ENCODE measurements at regions not wholly inside any gene's neighbourhood (a gene's known extent, or its start where the extent isn't known, plus 50 kb on each side); places are given as distances from the start of the nearest gene placed in this dataset.

- intact Hi-C loops (cut with DNase I), result no loop called here
- no peak overlapping the region for H3K27ac ChIP-seq
- ATAC-seq, result no peak
- no peaks in the 10 kb centered on the region for H3K4me1 ChIP-seq
- no peaks in the 10 kb centered on the region for H3K9me3 ChIP-seq
- no peak for TF ChIP-seq CTCF (IDR thresholded peaks at IDR 0.05)
- no peaks in the 10 kb centered on the region for H3K36me3 ChIP-seq
- no peak overlapping the region for H3K4me3 ChIP-seq
- no peaks in the 10 kb centered on the region for H3K27me3 ChIP-seq
- no peak for DNase-seq
Observed at GRCh38 chr1:98345417-98345816, 316.1 kb upstream of the SNX7 start.

GRCh38 chr1:98344731-98345130 lies 316.8 kb upstream of the SNX7 start:
- no peak for ATAC-seq
- intact Hi-C loops (cut with DNase I), result no loop called here

GRCh38 chr1:98342566-98342965 lies 319.0 kb upstream of the SNX7 start:
- no peak for ATAC-seq
- Histone ChIP-seq H3K4me1 (no peaks in the 10 kb centered on the region), H3K36me3 (no peaks in the 10 kb centered on the region), H3K27me3 (no peaks in the 10 kb centered on the region), H3K27ac (no peak overlapping the region), H3K4me3 (no peak overlapping the region), H3K9me3 (no peaks in the 10 kb centered on the region)
- no peak for TF ChIP-seq CTCF (IDR thresholded peaks at IDR 0.05)
- DNase-seq, result no peak
- intact Hi-C loops (cut with DNase I), result no loop called here

More at GRCh38 chr1:98344731-98345130, 316.8 kb upstream of the SNX7 start:
- H3K4me3 ChIP-seq, result no peak overlapping the region
- no peaks in the 10 kb centered on the region for H3K4me1 ChIP-seq
- no peak overlapping the region for H3K27ac ChIP-seq
- no peaks in the 10 kb centered on the region for H3K9me3 ChIP-seq
- TF ChIP-seq CTCF (IDR thresholded peaks at IDR 0.05), result no peak
- no peaks in the 10 kb centered on the region for H3K36me3 ChIP-seq
- no peaks in the 10 kb centered on the region for H3K27me3 ChIP-seq
- DNase-seq, result no peak

DNA sequence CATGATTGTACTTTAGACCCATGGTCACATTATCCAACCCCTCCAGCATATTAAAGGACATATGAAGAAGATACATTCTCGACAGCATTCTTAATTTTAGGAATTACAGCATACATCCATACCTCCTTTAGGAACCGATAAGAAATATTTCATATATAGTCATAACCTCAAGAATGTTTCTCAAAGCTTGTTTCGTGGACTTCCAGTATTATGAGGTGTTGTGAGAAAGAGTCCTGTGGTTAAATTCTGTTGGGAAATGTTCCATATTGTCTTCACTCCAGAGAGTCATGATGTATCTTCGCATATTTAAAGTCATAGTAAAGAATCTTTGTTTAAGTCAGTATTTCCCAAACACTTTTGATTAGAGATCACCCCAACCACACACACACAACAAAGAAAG lies 321.0 kb upstream of the SNX7 start:
- H3K36me3 ChIP-seq, result no peaks in the 10 kb centered on the region
- H3K27me3 ChIP-seq, result no peaks in the 10 kb centered on the region
- DNase-seq, result no peak
- ATAC-seq, result no peak
- H3K4me1 ChIP-seq, result no peaks in the 10 kb centered on the region
- TF ChIP-seq CTCF (IDR thresholded peaks at IDR 0.05), result no peak
- H3K4me3 ChIP-seq, result no peak overlapping the region
- intact Hi-C loops (cut with DNase I), result no loop called here
- H3K27ac ChIP-seq, result no peak overlapping the region
- H3K9me3 ChIP-seq, result no peaks in the 10 kb centered on the region

DNA sequence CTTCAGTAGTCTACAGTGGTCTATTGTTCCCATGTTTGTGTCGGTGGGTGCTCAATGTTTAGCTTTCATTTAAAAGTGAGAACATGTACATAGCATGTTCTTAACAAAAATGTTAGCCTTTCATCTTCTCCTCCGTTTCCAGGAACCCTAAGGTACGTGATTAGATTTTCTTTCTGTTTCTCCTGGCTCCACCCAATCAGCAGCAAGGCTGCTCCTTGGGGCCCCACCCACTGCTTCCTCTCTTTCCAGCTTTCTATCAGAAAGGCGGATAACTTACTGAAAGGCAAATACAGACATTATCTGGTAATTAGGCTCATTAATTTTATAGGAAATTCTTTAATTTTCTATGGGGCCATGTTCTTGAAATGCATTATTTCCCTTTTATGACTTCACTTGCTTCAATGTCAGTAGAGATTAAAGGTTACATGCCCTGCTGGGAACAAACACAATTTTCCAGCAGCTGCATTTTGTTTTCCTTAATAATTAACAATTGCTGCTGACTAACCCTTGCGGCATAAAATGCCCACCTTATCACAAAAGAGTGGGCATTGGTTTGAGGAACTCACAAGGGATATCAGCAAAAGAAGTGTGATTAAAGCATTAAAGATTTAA lies 324.9 kb upstream of the SNX7 start:
- intact Hi-C loops (cut with DNase I), result no loop called here
- Histone ChIP-seq H3K36me3 (no peaks in the 10 kb centered on the region), H3K27ac (no peak overlapping the region), H3K9me3 (no peaks in the 10 kb centered on the region), H3K27me3 (no peaks in the 10 kb centered on the region), H3K4me1 (no peaks in the 10 kb centered on the region), H3K4me3 (no peak overlapping the region)
- DNase-seq (no peak), ATAC-seq (no peak)
- no peak for TF ChIP-seq CTCF (IDR thresholded peaks at IDR 0.05)

DNA sequence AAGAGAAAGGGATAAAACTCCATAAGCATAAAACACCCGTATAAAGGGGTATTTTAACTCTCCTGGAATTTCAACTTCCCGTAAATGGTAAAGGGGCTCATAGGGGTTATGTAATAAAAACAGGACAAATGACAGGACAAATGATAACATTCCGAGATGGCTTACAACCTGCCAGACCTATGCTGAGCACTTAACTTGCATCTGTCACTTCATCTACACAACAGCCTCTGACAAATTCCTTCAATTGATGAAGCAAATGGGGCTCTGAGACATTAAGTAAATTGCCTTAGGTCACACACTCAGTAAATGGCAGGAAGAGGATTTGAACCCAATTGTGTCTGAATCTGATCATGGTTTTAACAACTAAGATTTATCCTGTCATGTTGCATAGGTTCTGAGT lies 327.6 kb upstream of the SNX7 start:
- no peak for DNase-seq
- no peak for ATAC-seq
- Histone ChIP-seq H3K36me3 (no peaks in the 10 kb centered on the region), H3K27ac (no peak overlapping the region), H3K4me1 (no peaks in the 10 kb centered on the region), H3K27me3 (no peaks in the 10 kb centered on the region), H3K4me3 (no peak overlapping the region), H3K9me3 (no peaks in the 10 kb centered on the region)
- TF ChIP-seq CTCF (IDR thresholded peaks at IDR 0.05), result no peak
- intact Hi-C loops (cut with DNase I), result no loop called here
